Progenitor cell of endocrine pancreas (in vitro differentiated cells): ENCODE measurements at regions not wholly inside any gene's neighbourhood (a gene's known extent, or its start where the extent isn't known, plus 50 kb on each side); places are given as distances from the start of the nearest gene placed in this dataset.

Source experiments
- DNase-seq: peaks from one replicate; pipeline ENCODE4 v3.0.0; 2021; ENCODE audit warnings: low spot score; ENCODE audit not compliant: unreplicated experiment
- H3K27ac Mint-ChIP-seq: 2 replicates; pipeline ENCODE4 v1.8.0; 2021; ENCODE audit warnings: mild to moderate bottlenecking, moderate library complexity, mixed read lengths
- H3K27me3 Mint-ChIP-seq: 2 replicates; pipeline ENCODE4 v1.8.0; 2021; ENCODE audit warnings: mixed read lengths
- H3K36me3 Mint-ChIP-seq: 2 replicates; pipeline ENCODE4 v1.8.0; 2022; ENCODE audit warnings: mixed read lengths; ENCODE audit not compliant: insufficient read depth
- H3K4me1 Mint-ChIP-seq: 2 replicates; pipeline ENCODE4 v1.8.0; 2021; ENCODE audit warnings: low read depth, mixed read lengths
- H3K4me3 Mint-ChIP-seq: 2 replicates; pipeline ENCODE4 v1.8.0; 2021; ENCODE audit warnings: low read depth, mild to moderate bottlenecking, moderate library complexity, mixed read lengths
- H3K9me3 Mint-ChIP-seq: 2 replicates; pipeline ENCODE4 v1.8.0; 2021; ENCODE audit warnings: low read depth, mixed read lengths
- CTCF ChIP-seq: fragments of 200-600 bp; sonication (generic); IDR thresholded peaks from one replicate; pipeline ENCODE4 v1.5.0; 2021; ENCODE audit warnings: antibody characterized with exemption, mild to moderate bottlenecking; ENCODE audit not compliant: unreplicated experiment

GRCh38 chr4:11704186-11704830 lies 275.6 kb upstream of the HS3ST1 start:
- H3K4me3 Mint-ChIP-seq = no peak overlapping the region
- no peaks in the 10 kb centered on the region for H3K4me1 Mint-ChIP-seq
- no peak for TF ChIP-seq CTCF
- no peak for DNase-seq
- H3K27me3 Mint-ChIP-seq = no peaks in the 10 kb centered on the region
- no peaks in the 10 kb centered on the region for H3K36me3 Mint-ChIP-seq
- no peak overlapping the region for H3K27ac Mint-ChIP-seq
- peaks cover 8% of the 10 kb centered on the region for H3K9me3 Mint-ChIP-seq

DNA sequence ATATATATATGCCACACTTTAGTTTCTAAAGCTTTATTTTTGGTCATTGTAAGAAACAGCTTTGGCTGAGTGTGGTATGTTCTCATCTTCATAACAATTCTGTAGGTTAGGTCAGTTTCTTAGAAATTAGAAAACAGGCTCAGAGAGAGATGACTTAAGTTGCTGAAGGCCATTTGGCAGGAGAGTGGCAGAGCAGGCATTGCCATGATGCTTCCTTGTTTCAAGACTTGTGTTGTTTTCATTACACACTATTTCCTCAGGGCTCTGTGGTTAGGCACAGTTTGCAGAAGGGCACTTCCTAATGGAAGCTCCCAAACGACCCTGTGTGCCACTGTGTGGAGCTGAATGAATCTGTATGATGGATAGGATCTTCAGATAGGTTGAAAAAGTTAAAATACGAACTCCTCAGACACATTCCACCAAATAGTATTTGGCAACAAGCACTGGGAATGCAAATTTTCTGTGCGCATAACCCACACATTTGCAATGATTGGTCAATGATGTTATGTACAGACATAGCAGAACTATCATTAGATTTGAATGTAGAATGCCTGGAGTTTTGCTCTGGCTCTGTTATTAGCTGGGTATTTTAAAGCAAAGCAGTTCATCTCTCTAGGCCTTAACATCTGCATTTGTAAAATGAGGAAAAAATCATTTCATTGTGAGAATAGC lies 274.3 kb upstream of the HS3ST1 start:
- peaks cover 2% of the 10 kb centered on the region for H3K4me1 Mint-ChIP-seq
- no peak overlapping the region for H3K4me3 Mint-ChIP-seq
- peaks cover 4% of the 10 kb centered on the region for H3K9me3 Mint-ChIP-seq

DNA sequence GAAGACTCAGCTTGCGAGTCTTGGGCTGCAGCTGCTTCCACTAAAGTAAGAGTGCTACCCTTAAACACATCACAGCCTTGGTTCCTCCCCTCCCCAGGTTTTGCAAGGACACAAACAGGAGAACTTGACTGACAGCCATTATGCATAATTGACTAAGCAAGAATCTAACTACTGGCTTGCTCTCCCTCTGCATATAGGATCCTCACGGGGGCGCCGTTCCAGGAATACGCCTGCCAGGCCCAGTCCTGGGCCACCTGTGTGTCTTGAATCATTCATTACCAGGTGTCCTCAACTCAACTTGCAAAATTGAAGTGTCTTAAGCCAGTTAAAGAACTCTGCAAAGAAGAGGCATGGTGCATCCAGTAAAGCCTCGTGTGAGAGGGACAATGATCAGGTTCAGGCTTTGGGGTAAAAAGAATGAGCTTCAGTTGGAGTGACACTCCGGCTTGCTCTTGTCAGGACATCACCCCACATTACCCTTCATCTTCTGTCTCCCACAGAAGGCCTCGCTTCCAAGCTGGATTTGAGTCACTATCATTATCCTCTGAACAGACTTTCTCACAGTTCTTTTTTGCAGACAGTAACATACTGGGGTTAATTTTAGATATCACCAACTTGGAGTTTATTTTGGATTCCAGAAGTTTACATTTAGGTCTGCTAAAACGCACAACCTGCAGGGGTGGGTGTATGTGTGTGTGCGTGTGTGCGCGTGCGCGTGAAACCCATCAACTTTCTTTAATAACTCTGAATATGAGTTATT lies 273.5 kb upstream of the HS3ST1 start:
- Mint-ChIP-seq H3K9me3 (no peaks in the 10 kb centered on the region), H3K4me1 (peaks cover 3% of the 10 kb centered on the region), H3K4me3 (no peak overlapping the region), H3K27ac (no peak overlapping the region), H3K27me3 (no peaks in the 10 kb centered on the region), H3K36me3 (no peaks in the 10 kb centered on the region)
- DNase-seq = no peak
- no peak for TF ChIP-seq CTCF

More for the DNA sequence above, 274.3 kb upstream of the HS3ST1 start:
- TF ChIP-seq CTCF = no peak
- H3K36me3 Mint-ChIP-seq = no peaks in the 10 kb centered on the region
- no peaks in the 10 kb centered on the region for H3K27me3 Mint-ChIP-seq
- DNase-seq = no peak
- H3K27ac Mint-ChIP-seq = no peak overlapping the region

GRCh38 chr4:11700751-11701226 lies 272.1 kb upstream of the HS3ST1 start:
- TF ChIP-seq CTCF = no peak
- H3K4me1 Mint-ChIP-seq = peaks cover 3% of the 10 kb centered on the region
- no peaks in the 10 kb centered on the region for H3K36me3 Mint-ChIP-seq
- no peaks in the 10 kb centered on the region for H3K27me3 Mint-ChIP-seq
- DNase-seq = no peak
- no peaks in the 10 kb centered on the region for H3K9me3 Mint-ChIP-seq
- H3K4me3 Mint-ChIP-seq = no peak overlapping the region
- no peak overlapping the region for H3K27ac Mint-ChIP-seq

- no peak for DNase-seq
- H3K9me3 Mint-ChIP-seq = peaks cover 4% of the 10 kb centered on the region
- peaks cover under 1% of the 10 kb centered on the region for H3K36me3 Mint-ChIP-seq
- no peak overlapping the region for H3K4me3 Mint-ChIP-seq
- no peak overlapping the region for H3K27ac Mint-ChIP-seq
- TF ChIP-seq CTCF = no peak
- no peaks in the 10 kb centered on the region for H3K27me3 Mint-ChIP-seq
- H3K4me1 Mint-ChIP-seq = peaks cover 3% of the 10 kb centered on the region
Observed at GRCh38 chr4:11698846-11699590, 270.3 kb upstream of the HS3ST1 start.
